ENCODE measurements at regions not wholly inside any gene's neighbourhood (a gene's known extent, or its start where the extent isn't known, plus 50 kb on each side); places are given as distances from the start of the nearest gene placed in this dataset.

GRCh38 chr12:25025951-25026490 is 77.1 kb upstream of the BCAT1 start (continued):
- TF ChIP-seq CTCF (conservative IDR thresholded peaks at IDR 0.05; ENCODE audit: low read depth in 2 of 2) (no peak), CREB1 (CRISPR knock-in tag; IDR thresholded peaks at IDR 0.05; ENCODE audit: low read depth) (no peak), POLR2AphosphoS5 (IDR thresholded peaks at IDR 0.05; ENCODE audit: low read depth) (no peak), REST (IDR thresholded peaks at IDR 0.05; ENCODE audit: unreplicated experiment) (no peak), NANOG (IDR thresholded peaks at IDR 0.05; ENCODE audit: borderline replicate concordance) (no peak)

GRCh38 chr12:25025260-25025659 is 76.4 kb upstream of the BCAT1 start:
- DNase-seq (ENCODE audit: low spot score) (no peak), ATAC-seq (peak; percentile 56)
- Histone ChIP-seq H4K20me1 (replicated peaks; ENCODE audit: insufficient read depth) (no peaks in the 10 kb centered on the region), H3K79me2 (replicated peaks; ENCODE audit: insufficient read depth) (no peaks in the 10 kb centered on the region), H3K36me3 (ENCODE audit: insufficient read depth) (no peaks in the 10 kb centered on the region), H3K4me1 (ENCODE audit: insufficient read depth) (no peaks in the 10 kb centered on the region), H3F3A (replicated peaks; ENCODE audit: low read depth) (no peaks in the 10 kb centered on the region), H3K9me2 (ENCODE audit: insufficient read depth) (no peaks in the 10 kb centered on the region; the same call in 1 of the 2 replicates), H3K27ac (ENCODE audit: low read depth) (no peak overlapping the region), H3K4me2 (no peak overlapping the region), H2AFZ (peak overlapping the region; percentile 61), H3K4me3 (no peak overlapping the region), H3K27me3 (ENCODE audit: insufficient read depth) (no peaks in the 10 kb centered on the region)
- Mint-ChIP-seq H3K4me3 (no peak overlapping the region), H3K4me1 (no peaks in the 10 kb centered on the region), H3K27ac (no peak overlapping the region), H3K27me3 (ENCODE audit: insufficient read depth, low read depth, poor library complexity) (peaks cover 8% of the 10 kb centered on the region), H3K9me3 (no peaks in the 10 kb centered on the region), H3K36me3 (ENCODE audit: low read depth) (no peaks in the 10 kb centered on the region)
- TF ChIP-seq STAT1 (IDR thresholded peaks at IDR 0.05; ENCODE audit: unreplicated experiment) (no peak), ZNF331 (CRISPR knock-in tag; IDR thresholded peaks at IDR 0.05; ENCODE audit: low read depth) (no peak), CREB1 (CRISPR knock-in tag; IDR thresholded peaks at IDR 0.05; ENCODE audit: low read depth) (no peak), EZH2 (IDR thresholded peaks at IDR 0.05; ENCODE audit: low read depth, unreplicated experiment) (no peak), POLR2AphosphoS5 (IDR thresholded peaks at IDR 0.05; ENCODE audit: low read depth) (no peak), CTCF (conservative IDR thresholded peaks at IDR 0.05; ENCODE audit: low read depth in 2 of 2) (no peak), JUNB (IDR thresholded peaks at IDR 0.05; ENCODE audit: unreplicated experiment) (no peak), ZNF462 (CRISPR knock-in tag; IDR thresholded peaks at IDR 0.05) (no peak), ZNF114 (CRISPR knock-in tag; IDR thresholded peaks at IDR 0.05) (no peak)

Measured in GM23338 (cell line).